HG02981 (cell line): ENCODE measurements at regions not wholly inside any gene's neighbourhood (a gene's known extent, or its start where the extent isn't known, plus 50 kb on each side); places are given as distances from the start of the nearest gene placed in this dataset.

Experiments
- ATAC-seq: cut with Tn5 transposase; IDR thresholded peaks from one replicate; pipeline ENCODE4 v1.9.1; 2021; ENCODE audit warnings: mild to moderate bottlenecking, moderate library complexity; ENCODE audit not compliant: unreplicated experiment

DNA sequence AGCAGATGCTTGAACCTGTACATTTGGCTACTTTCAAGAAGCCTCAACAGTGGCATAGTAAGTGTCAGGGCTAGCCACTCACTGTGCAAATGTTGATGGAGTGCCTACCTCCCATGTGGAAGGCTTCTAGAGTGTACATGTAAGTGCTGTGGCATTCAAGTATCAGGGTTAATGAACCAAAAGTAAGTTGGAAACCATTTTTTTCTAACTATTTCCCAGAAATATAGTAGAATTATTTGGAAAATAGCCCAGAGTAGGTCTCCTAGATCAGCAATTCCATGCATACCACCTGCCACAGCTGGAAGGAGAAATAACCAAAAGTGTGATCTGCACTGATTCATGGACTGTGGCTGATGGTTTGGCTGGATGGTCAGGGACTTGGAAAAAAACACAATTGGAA, 53.3 kb downstream of the FOXD1 start:
- no peak for ATAC-seq

DNA sequence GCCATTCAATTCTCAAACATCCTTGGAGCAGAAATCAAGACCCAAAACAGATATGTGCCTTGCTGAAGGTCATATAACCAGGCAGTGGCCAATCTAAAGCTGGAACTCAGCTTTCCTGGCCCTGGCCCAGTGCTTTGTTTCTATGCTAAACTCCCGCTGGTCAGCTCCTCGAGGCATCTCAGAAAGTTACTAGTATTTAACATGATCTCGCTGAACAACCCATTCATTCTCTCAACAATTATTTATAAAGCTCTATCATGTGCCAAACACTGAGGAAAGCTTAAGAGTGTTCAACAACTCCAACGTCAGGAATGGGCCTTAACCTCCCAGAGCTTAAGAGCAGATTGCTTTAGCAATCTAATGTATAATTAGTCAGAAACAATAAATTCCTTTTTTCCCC, 54.0 kb downstream of the FOXD1 start:
- no peak for ATAC-seq

GRCh38 chr5:73393611-73394489, 54.7 kb downstream of the FOXD1 start:
- no peak for ATAC-seq

DNA sequence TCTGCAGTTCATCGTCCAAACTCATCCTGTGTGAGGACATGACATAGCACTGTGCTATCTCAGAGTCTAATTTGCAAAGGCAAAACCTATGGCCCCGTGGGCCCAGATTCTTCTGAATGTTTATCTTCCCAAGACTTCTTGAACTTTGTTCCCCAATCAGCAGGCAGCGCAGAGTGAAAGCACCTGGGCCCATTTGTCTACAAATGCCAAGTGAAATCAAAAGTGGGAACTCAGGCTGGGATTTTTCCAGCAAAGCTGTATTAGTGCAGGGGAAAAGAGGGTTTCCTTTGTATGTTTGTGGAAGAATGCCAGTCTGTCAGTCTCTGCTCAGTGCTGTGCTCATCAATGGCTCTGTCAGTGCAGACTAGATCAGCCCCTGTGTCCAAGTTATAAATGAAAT, 55.8 kb downstream of the FOXD1 start:
- no peak for ATAC-seq

GRCh38 chr5:73391441-73391881, 57.1 kb downstream of the FOXD1 start:
- ATAC-seq, result no peak

- no peak for ATAC-seq
These were observed 57.6 kb downstream of the FOXD1 start for GRCh38 chr5:73390972-73391371.

GRCh38 chr5:73388740-73389139, 59.8 kb downstream of the FOXD1 start:
- no peak for ATAC-seq

DNA sequence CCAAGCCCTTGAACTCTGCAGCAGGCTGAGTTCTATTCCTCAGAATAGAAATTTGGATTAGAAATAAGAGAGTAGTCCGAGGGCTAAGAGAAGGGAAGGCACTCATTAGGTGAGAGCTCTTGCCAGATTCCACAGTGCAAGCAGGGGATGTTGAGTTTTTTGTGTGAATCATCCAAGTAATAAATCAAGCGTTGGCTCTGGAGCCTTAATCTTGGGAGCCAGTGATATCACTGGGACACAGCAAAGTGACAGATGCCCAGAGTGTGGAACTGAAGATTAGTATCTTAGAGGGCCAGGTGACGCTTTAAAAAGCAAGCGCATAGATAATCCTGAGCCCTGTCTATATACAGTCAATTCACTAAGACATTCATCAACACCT, 60.3 kb downstream of the FOXD1 start:
- no peak for ATAC-seq

GRCh38 chr5:73387601-73388305, 60.8 kb downstream of the FOXD1 start:
- peak; percentile 93 for ATAC-seq

GRCh38 chr5:73387149-73387591, 61.4 kb downstream of the FOXD1 start:
- no peak for ATAC-seq

GRCh38 chr5:73384861-73385260, 63.7 kb downstream of the FOXD1 start:
- no peak for ATAC-seq

DNA sequence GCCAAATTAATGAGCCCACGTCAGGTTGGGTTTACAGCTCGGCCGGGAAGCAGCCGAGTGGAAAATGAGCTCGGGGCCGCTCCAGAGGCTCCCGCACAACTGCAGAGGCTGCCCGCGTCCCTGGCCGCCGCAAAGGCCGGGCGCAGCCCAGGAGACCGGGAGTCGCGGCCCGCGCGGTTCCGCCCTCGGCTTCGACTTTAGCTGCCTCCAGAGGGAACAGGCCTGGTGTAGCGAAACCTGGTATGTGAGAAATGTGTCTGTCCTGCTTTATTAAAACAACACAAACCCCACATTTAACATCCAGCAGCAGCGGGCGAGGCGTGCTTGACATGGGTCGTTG, 66.2 kb downstream of the FOXD1 start:
- ATAC-seq, result no peak

DNA sequence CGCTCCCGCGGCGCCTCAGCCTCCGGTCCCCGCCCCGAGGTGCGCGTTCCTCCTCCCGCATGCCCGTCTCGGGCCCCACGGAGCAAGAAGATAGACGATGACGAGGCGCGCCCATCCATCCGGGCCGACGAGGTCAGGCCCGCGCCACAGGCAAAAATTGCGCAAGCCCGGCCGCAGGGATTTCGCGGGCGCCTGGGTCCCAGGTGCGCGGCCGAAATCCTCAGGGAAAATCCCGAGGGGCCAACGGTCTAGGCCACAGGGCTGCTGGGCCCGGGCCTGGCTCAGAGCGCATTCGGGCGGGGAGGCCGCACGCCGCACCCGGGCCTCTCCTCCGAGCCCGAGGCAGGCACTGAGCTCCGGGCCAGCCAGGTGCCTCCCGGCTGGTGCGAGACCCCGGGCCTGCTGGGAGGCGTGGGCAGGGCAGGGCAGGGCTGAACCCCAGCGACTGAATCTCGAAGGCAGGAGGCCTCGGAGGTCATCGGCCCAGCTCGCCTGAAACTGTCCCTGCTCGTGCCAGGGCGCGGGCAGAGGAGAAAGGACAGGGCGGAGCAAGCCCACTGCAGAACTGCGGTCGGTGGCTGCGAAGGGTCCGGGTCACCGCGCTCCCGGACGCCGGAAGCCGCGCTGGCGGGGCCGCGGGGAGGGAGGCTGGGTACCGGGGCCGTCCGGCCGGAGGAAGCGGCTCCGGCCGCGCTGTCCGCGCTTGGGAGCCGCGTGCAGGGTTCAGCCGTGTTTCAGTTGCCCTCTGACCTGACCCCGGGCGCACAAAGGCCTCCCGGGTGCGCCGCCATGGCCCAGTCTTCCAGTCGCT, 66.8 kb downstream of the FOXD1 start:
- no peak for ATAC-seq

DNA sequence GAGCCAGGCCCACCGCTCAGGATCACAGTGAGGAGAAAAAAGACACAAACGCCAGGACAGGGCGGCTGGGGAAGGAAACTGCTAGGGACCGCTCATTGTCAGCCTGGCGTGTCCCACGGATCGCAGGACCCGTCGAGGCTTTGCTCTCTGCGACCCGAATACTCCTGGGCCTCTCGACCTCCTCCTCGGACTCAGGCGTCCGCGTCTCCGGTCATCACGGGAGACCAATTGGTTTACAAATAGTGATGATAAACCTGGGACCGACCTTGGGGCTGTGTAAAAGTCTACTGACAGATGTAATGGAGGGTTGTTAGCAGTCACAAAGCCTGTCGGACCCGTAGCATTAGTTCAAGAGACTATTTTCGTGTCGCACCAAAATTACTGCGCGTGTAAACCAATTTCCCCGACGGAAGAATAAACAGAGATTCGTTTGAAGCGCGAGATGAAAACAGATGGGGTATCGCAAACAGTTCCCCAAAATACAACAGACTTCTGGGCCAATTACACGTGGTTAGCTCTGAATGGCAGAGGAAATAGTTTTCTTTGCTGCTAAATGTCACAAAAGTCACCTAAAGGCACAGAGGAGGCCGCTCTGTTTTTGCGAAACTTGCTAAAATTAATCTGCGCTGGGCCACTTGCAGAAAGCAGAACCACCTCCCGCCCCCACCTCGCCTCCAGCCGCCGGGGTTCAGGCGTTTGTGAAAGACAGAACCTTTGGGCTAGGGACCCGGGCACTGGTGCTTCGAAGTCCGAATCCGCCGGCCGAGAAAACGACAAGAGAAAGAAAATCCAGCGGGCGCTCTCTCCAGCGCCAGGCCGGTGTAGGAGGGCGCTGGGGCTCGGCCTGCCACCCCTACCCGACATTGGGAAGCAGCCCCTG, 67.6 kb downstream of the FOXD1 start:
- ATAC-seq, result no peak

- ATAC-seq, result no peak
These were observed 68.5 kb downstream of the FOXD1 start for GRCh38 chr5:73380041-73380440.

- no peak for ATAC-seq
These were observed 69.1 kb downstream of the FOXD1 start for GRCh38 chr5:73379435-73379834.

GRCh38 chr5:73378765-73379164, 69.8 kb downstream of the FOXD1 start:
- no peak for ATAC-seq

DNA sequence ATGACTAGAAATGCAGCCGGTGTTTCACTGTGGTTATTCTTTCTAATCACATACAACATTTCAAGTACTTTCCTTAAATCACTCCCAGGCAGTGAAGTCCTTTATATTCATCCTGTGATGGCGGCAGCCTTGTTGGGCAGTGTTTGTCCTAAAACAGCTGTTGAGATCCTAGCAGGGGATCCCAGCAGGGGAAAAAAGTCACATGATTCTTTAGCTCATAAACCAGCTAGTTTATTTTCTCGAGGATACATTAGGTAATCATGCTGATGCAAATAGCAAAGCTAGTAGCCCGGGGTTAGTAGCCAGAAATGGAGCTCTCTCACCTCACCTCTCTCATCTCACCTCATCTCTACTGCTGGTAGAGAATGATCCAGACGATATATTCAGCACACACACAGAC, 70.5 kb downstream of the FOXD1 start:
- no peak for ATAC-seq

DNA sequence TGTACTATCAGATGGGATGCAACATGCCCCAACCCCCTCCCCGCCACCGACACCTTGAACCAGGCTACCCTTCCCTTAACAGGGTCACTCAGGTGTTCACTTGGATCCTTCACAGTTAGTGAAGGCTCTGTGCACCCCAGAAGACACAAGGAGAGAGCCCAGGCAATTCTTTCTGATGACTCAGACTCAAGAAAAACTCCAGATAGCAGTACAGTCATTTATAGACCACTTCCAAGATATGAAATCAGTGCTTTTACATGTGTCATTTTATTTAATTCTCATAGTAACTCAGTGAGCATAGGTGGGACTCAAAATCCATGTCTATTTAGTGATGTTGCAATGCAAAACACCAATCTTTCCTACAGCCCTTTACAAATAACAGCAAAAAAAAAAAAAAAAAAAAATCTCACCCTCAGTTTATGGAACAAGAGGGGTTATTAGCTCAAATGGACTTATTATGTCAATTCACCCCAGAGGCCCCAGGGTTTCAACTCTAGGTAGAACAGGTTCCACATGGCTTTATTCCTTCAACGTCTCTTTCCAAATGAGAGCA, 71.9 kb downstream of the FOXD1 start:
- no peak for ATAC-seq

- ATAC-seq, result no peak
These were observed 72.6 kb downstream of the FOXD1 start for GRCh38 chr5:73375949-73376348.
